IMR-90 (cell line): ENCODE measurements at regions not wholly inside any gene's neighbourhood (a gene's known extent, or its start where the extent isn't known, plus 50 kb on each side); places are given as distances from the start of the nearest gene placed in this dataset.

Source experiments
- ATAC-seq: fragments of 200-7000 bp; cut with Tn5 transposase; 2 replicates; pipeline ENCODE4 v1.9.1; 2020; ENCODE audit warnings: low read depth, mild to moderate bottlenecking, moderate library complexity
- BruUV-seq: library from RNA; stranded (reverse); fragments of 400-500 nt; replicated peaks from 2 replicates; lab custom pipeline; 2021; lab: Mats Ljungman, UMichigan
- CTCF ChIA-PET: fragments of 300-600 bp; formaldehyde crosslinking; extraction: SDS; loops from one replicate; lab custom pipeline; 2021; ENCODE audit warnings: antibody characterized with exemption; lab: Yijun Ruan, JAX
- POLR2A ChIA-PET: fragments of 300-600 bp; sonication (Branson Sonifier 250); formaldehyde crosslinking; loops from one replicate; lab custom pipeline; 2022; ENCODE audit warnings: antibody characterized with exemption; ENCODE audit not compliant: unreplicated experiment; lab: Charles Lee
- DNase-seq: peaks from one replicate; pipeline ENCODE4 v3.0.0; 2013
- H2AFZ ChIP-seq: replicated peaks from 2 replicates; pipeline ENCODE3; 2013; ENCODE audit warnings: low read length, mild to moderate bottlenecking; ENCODE audit not compliant: poor library complexity
- H2AK5ac ChIP-seq: 2 replicates; pipeline ENCODE4 v1.6.1; 2013; ENCODE audit warnings: low read depth, low read length, inconsistent platforms
- H2AK9ac ChIP-seq: replicated peaks from 2 replicates; pipeline ENCODE3; 2013; ENCODE audit warnings: mild to moderate bottlenecking, low read depth, low read length, moderate library complexity; ENCODE audit not compliant: poor library complexity
- H2BK120ac ChIP-seq: 2 replicates; pipeline ENCODE4 v1.6.1; 2013; ENCODE audit warnings: low read depth, low read length, inconsistent platforms
- H2BK15ac ChIP-seq: 3 replicates; pipeline ENCODE4 v1.6.1; 2013; ENCODE audit warnings: low read depth, low read length, inconsistent platforms
- H2BK20ac ChIP-seq: 2 replicates; pipeline ENCODE4 v1.6.1; 2013; ENCODE audit warnings: low read depth, mild to moderate bottlenecking, inconsistent platforms, low read length, moderate library complexity
- H2BK5ac ChIP-seq: 2 replicates; pipeline ENCODE4 v1.6.1; 2013; ENCODE audit warnings: mild to moderate bottlenecking, low read depth, low read length, inconsistent platforms; ENCODE audit not compliant: poor library complexity, severe bottlenecking
- H3K14ac ChIP-seq: replicated peaks from 2 replicates; pipeline ENCODE4 v1.6.1; 2013; ENCODE audit warnings: low read depth, low read length, inconsistent platforms
- H3K18ac ChIP-seq: 2 replicates; pipeline ENCODE4 v1.6.1; 2013; ENCODE audit warnings: low read depth, low read length, control low read depth
- H3K23ac ChIP-seq: 2 replicates; pipeline ENCODE4 v1.6.1; 2013; ENCODE audit warnings: low read depth, low read length, inconsistent platforms
- H3K27ac ChIP-seq: 2 replicates; pipeline ENCODE4 v1.5.1; 2013; ENCODE audit warnings: mild to moderate bottlenecking, control low read depth, low read length; ENCODE audit not compliant: insufficient read depth
- H3K27me3 ChIP-seq: 2 replicates; pipeline ENCODE4 v1.6.1; 2013; ENCODE audit warnings: low read length; ENCODE audit not compliant: control insufficient read depth, insufficient read depth
- H3K36me3 ChIP-seq: 2 replicates; pipeline ENCODE4 v1.6.1; 2013; ENCODE audit warnings: low read length, mixed read lengths; ENCODE audit not compliant: control insufficient read depth, insufficient read depth
- H3K4ac ChIP-seq: 2 replicates; pipeline ENCODE4 v1.6.1; 2013; ENCODE audit warnings: low read depth, low read length, inconsistent platforms
- H3K4me1 ChIP-seq: 2 replicates; pipeline ENCODE4 v1.6.1; 2013; ENCODE audit warnings: low read length, mixed read lengths; ENCODE audit not compliant: control insufficient read depth, insufficient read depth
- H3K4me2 ChIP-seq: 2 replicates; pipeline ENCODE4 v1.6.1; 2013; ENCODE audit warnings: low read depth, mild to moderate bottlenecking, control low read depth, low read length, moderate library complexity
- H3K4me3 ChIP-seq: 2 replicates; pipeline ENCODE4 v1.5.1; 2013; ENCODE audit warnings: low read depth, mild to moderate bottlenecking, control low read depth, low read length, moderate library complexity; ENCODE audit not compliant: insufficient read depth
- H3K56ac ChIP-seq: 2 replicates; pipeline ENCODE4 v1.6.1; 2013; ENCODE audit warnings: low read length, inconsistent platforms; ENCODE audit not compliant: insufficient read depth; ENCODE audit errors: extremely low read depth
- H3K79me1 ChIP-seq, 2 experiments: 2 replicates each; pipeline ENCODE4 v1.6.1; 2013; ENCODE audit warnings: low read length in 2 of 2, inconsistent platforms in 1 of 2, low read depth in 1 of 2
- H3K9ac ChIP-seq: 2 replicates; pipeline ENCODE4 v1.6.1; 2013; ENCODE audit warnings: low read depth, low read length, control low read depth
- H3K9me1 ChIP-seq: 2 replicates; pipeline ENCODE4 v1.6.1; 2013; ENCODE audit warnings: low read length, inconsistent platforms; ENCODE audit not compliant: insufficient read depth
- H3K9me3 ChIP-seq: 2 replicates; pipeline ENCODE4 v1.6.1; 2013; ENCODE audit warnings: low read length; ENCODE audit not compliant: control insufficient read depth, insufficient read depth
- H4K20me1 ChIP-seq: 2 replicates; pipeline ENCODE4 v1.6.1; 2013; ENCODE audit warnings: low read length, inconsistent platforms; ENCODE audit not compliant: insufficient read depth
- H4K5ac ChIP-seq: 2 replicates; pipeline ENCODE4 v1.6.1; 2013; ENCODE audit warnings: mild to moderate bottlenecking, low read depth, low read length, control low read depth
- H4K8ac ChIP-seq, 2 experiments: 2 replicates each; pipeline ENCODE4 v1.6.1; 2013; ENCODE audit warnings: low read depth in 2 of 2, low read length in 2 of 2, control low read depth in 1 of 2, inconsistent platforms in 1 of 2
- H4K91ac ChIP-seq: 2 replicates; pipeline ENCODE4 v1.6.1; 2013; ENCODE audit warnings: low read depth, low read length, inconsistent platforms; ENCODE audit not compliant: insufficient read depth
- BHLHE40 ChIP-seq: fragments of 150-350 bp; IDR thresholded peaks from 2 replicates; pipeline ENCODE4 v1.6.1; 2016; ENCODE audit warnings: mild to moderate bottlenecking, low read depth, low read length
- whole genome bisulfite sequencing, 2 experiments: methylation state at CpG; one replicate each; pipeline versions ENCODE4 v1.1.5 to v1.1.7; 2013; ENCODE audit warnings: missing lambda C conversion rate in 2 of 2; ENCODE audit not compliant: insufficient read length in 1 of 2; ENCODE audit errors: extremely low coverage in 2 of 2; 5-methylcytosine and 5-hydroxymethylcytosine counted together
- dilution Hi-C: fragments of 300-500 bp; cut with HindIII; formaldehyde crosslinking; loops from one replicate; pipeline ENCODE4 v1.14.3; 2018; ENCODE audit warnings: low sequenced_read_pairs; ENCODE audit not compliant: unreplicated experiment
- in situ Hi-C: fragments of 300-500 bp; cut with MboI; formaldehyde crosslinking; loops from 3 replicates; pipeline ENCODE4 v1.14.3; 2019; ENCODE audit warnings: low sequenced_read_pairs, inconsistent platforms, mixed read lengths
- intact Hi-C: fragments of 100-400 bp; cut with micrococcal nuclease; formaldehyde crosslinking; loops from 2 replicates; pipeline ENCODE4 v1.10.0; 2022
- TF ChIP-seq, protein P1 (sequence below): conservative IDR thresholded peaks from 2 replicates; pipeline ENCODE4 v1.5.1; 2012; ENCODE audit warnings: mild to moderate bottlenecking, low read depth, low read length, improper control_type of control experiment

GRCh38 chr12:33531261-33531660, 91.6 kb upstream of the SYT10 start:
- Histone ChIP-seq H2BK20ac (no peak overlapping the region), H3K14ac (no peak overlapping the region), H3K4ac (no peak overlapping the region), H2AK9ac (no peak overlapping the region), H3K4me1 (no peaks in the 10 kb centered on the region), H3K27ac (no peak overlapping the region), H4K5ac (no peak overlapping the region), H4K91ac (no peak overlapping the region), H2BK120ac (no peak overlapping the region), H3K9me3 (peaks cover 2% of the 10 kb centered on the region; the same call in 1 of the 2 replicates), H3K36me3 (no peaks in the 10 kb centered on the region), H2AK5ac (no peak overlapping the region), H2BK15ac (no peak overlapping the region), H3K56ac (no peak overlapping the region), H3K4me3 (no peak overlapping the region), H3K79me1 (no peaks in the 10 kb centered on the region), H3K23ac (no peak overlapping the region), H3K27me3 (no peaks in the 10 kb centered on the region), H4K8ac (no peak overlapping the region), H2BK5ac (no peak overlapping the region), H3K18ac (no peak overlapping the region), H3K9me1 (no peaks in the 10 kb centered on the region), H3K9ac (no peak overlapping the region), H4K20me1 (no peaks in the 10 kb centered on the region), H2AFZ (no peak overlapping the region), H3K4me2 (no peak overlapping the region)
- POLR2A ChIA-PET: no interaction called here
- WGBS, 2 experiments: no CpG with 5 or more reads among the region's 8 CpGs
- intact Hi-C loops (no loop called here), in situ Hi-C loops (no loop called here), dilution Hi-C loops (no loop called here)
- TF ChIP-seq, protein P1, sequence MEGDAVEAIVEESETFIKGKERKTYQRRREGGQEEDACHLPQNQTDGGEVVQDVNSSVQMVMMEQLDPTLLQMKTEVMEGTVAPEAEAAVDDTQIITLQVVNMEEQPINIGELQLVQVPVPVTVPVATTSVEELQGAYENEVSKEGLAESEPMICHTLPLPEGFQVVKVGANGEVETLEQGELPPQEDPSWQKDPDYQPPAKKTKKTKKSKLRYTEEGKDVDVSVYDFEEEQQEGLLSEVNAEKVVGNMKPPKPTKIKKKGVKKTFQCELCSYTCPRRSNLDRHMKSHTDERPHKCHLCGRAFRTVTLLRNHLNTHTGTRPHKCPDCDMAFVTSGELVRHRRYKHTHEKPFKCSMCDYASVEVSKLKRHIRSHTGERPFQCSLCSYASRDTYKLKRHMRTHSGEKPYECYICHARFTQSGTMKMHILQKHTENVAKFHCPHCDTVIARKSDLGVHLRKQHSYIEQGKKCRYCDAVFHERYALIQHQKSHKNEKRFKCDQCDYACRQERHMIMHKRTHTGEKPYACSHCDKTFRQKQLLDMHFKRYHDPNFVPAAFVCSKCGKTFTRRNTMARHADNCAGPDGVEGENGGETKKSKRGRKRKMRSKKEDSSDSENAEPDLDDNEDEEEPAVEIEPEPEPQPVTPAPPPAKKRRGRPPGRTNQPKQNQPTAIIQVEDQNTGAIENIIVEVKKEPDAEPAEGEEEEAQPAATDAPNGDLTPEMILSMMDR: no peak
- no peak for TF ChIP-seq BHLHE40
- no TSS peak for BruUV-seq
- CTCF ChIA-PET: no interaction called here
- DNase-seq (no peak), ATAC-seq (no peak)
